ENCODE measurements at regions not wholly inside any gene's neighbourhood (a gene's known extent, or its start where the extent isn't known, plus 50 kb on each side); places are given as distances from the start of the nearest gene placed in this dataset.

DNA sequence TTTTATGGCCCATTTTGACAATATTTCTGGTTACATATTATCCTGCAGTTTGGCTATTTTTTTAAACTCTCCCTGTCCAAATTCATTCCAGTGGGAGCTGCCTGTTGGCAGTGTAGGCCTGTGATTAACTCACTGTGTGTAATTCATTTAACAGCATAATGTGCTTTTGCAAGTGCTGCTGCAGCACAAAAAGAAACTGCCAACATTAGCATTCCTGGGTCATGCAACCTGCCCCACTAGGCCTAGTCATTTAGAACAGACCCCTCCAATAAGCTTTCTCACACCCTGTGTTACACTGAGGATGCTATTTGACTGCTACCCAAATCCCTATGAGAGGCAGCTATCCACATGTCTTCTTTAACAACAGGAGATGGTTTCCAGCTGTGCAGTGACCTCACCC, 251.2 kb upstream of the UBE2E2 start:
- TF ChIP-seq ZNF48 (tag by site-specific recombination; IDR thresholded peaks at IDR 0.05) (no peak), ZNF416 (tag by site-specific recombination; IDR thresholded peaks at IDR 0.05) (no peak), TCF7L2 (IDR thresholded peaks at IDR 0.05; ENCODE audit: borderline replicate concordance, low read depth, low read length) (no peak), ZNF221 (tag by site-specific recombination; IDR thresholded peaks at IDR 0.05; ENCODE audit: borderline replicate concordance) (no peak), ZNF121 (tag by site-specific recombination; IDR thresholded peaks at IDR 0.05) (no peak), ZBTB7A (tag by site-specific recombination; IDR thresholded peaks at IDR 0.05; ENCODE audit: low read depth) (no peak), ZNF621 (tag by site-specific recombination; IDR thresholded peaks at IDR 0.05) (no peak), ZNF660 (tag by site-specific recombination; IDR thresholded peaks at IDR 0.05) (no peak)
- TF ChIP-seq, protein P1, sequence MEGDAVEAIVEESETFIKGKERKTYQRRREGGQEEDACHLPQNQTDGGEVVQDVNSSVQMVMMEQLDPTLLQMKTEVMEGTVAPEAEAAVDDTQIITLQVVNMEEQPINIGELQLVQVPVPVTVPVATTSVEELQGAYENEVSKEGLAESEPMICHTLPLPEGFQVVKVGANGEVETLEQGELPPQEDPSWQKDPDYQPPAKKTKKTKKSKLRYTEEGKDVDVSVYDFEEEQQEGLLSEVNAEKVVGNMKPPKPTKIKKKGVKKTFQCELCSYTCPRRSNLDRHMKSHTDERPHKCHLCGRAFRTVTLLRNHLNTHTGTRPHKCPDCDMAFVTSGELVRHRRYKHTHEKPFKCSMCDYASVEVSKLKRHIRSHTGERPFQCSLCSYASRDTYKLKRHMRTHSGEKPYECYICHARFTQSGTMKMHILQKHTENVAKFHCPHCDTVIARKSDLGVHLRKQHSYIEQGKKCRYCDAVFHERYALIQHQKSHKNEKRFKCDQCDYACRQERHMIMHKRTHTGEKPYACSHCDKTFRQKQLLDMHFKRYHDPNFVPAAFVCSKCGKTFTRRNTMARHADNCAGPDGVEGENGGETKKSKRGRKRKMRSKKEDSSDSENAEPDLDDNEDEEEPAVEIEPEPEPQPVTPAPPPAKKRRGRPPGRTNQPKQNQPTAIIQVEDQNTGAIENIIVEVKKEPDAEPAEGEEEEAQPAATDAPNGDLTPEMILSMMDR (tag by site-specific recombination; IDR thresholded peaks at IDR 0.05) = no peak
- TF ChIP-seq, protein P2, sequence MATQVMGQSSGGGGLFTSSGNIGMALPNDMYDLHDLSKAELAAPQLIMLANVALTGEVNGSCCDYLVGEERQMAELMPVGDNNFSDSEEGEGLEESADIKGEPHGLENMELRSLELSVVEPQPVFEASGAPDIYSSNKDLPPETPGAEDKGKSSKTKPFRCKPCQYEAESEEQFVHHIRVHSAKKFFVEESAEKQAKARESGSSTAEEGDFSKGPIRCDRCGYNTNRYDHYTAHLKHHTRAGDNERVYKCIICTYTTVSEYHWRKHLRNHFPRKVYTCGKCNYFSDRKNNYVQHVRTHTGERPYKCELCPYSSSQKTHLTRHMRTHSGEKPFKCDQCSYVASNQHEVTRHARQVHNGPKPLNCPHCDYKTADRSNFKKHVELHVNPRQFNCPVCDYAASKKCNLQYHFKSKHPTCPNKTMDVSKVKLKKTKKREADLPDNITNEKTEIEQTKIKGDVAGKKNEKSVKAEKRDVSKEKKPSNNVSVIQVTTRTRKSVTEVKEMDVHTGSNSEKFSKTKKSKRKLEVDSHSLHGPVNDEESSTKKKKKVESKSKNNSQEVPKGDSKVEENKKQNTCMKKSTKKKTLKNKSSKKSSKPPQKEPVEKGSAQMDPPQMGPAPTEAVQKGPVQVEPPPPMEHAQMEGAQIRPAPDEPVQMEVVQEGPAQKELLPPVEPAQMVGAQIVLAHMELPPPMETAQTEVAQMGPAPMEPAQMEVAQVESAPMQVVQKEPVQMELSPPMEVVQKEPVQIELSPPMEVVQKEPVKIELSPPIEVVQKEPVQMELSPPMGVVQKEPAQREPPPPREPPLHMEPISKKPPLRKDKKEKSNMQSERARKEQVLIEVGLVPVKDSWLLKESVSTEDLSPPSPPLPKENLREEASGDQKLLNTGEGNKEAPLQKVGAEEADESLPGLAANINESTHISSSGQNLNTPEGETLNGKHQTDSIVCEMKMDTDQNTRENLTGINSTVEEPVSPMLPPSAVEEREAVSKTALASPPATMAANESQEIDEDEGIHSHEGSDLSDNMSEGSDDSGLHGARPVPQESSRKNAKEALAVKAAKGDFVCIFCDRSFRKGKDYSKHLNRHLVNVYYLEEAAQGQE (tag by site-specific recombination; IDR thresholded peaks at IDR 0.05) = no peak
- TF ChIP-seq, protein P3, sequence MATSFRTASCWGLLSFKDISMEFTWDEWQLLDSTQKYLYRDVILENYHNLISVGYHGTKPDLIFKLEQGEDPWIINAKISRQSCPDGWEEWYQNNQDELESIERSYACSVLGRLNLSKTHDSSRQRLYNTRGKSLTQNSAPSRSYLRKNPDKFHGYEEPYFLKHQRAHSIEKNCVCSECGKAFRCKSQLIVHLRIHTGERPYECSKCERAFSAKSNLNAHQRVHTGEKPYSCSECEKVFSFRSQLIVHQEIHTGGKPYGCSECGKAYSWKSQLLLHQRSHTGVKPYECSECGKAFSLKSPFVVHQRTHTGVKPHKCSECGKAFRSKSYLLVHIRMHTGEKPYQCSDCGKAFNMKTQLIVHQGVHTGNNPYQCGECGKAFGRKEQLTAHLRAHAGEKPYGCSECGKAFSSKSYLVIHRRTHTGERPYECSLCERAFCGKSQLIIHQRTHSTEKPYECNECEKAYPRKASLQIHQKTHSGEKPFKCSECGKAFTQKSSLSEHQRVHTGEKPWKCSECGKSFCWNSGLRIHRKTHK (tag by site-specific recombination; IDR thresholded peaks at IDR 0.05) = no peak
- TF ChIP-seq, protein P4, sequence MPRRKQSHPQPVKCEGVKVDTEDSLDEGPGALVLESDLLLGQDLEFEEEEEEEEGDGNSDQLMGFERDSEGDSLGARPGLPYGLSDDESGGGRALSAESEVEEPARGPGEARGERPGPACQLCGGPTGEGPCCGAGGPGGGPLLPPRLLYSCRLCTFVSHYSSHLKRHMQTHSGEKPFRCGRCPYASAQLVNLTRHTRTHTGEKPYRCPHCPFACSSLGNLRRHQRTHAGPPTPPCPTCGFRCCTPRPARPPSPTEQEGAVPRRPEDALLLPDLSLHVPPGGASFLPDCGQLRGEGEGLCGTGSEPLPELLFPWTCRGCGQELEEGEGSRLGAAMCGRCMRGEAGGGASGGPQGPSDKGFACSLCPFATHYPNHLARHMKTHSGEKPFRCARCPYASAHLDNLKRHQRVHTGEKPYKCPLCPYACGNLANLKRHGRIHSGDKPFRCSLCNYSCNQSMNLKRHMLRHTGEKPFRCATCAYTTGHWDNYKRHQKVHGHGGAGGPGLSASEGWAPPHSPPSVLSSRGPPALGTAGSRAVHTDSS (tag by site-specific recombination; IDR thresholded peaks at IDR 0.05) = no peak

All from HEK293 (cell line).